CD4-positive, alpha-beta T cell (primary cell): ENCODE measurements at regions not wholly inside any gene's neighbourhood (a gene's known extent, or its start where the extent isn't known, plus 50 kb on each side); places are given as distances from the start of the nearest gene placed in this dataset.

Experiments
- ATAC-seq: fragments of 200-7000 bp; cut with Tn5 transposase; one replicate; pipeline ENCODE4 v1.10.0; 2022; ENCODE audit warnings: mild to moderate bottlenecking; ENCODE audit not compliant: poor library complexity
- CTCF ChIA-PET: fragments of 350-600 bp; sonication (Branson Sonifier 250); formaldehyde crosslinking; loops from one replicate; lab custom pipeline; 2021; ENCODE audit warnings: antibody characterized with exemption, inconsistent platforms; lab: Charles Lee
- POLR2A ChIA-PET: fragments of 350-600 bp; sonication (Branson Sonifier 250); formaldehyde crosslinking; loops from one replicate; lab custom pipeline; 2021; ENCODE audit warnings: antibody characterized with exemption, inconsistent platforms; lab: Charles Lee
- DNase-seq, 14 experiments: peaks; one replicate each; pipeline ENCODE4 v3.0.0-alpha.2; 2013 to 2020; ENCODE audit warnings: mixed read lengths in 2 of 14
- H3K27ac ChIP-seq, 2 donors: one replicate each; pipeline versions ENCODE4 v1.5.1 to v1.7.0; 2013; ENCODE audit warnings: low read length in 2 of 2, low read depth in 1 of 2, mild to moderate bottlenecking in 1 of 2
- H3K27me3 ChIP-seq, 2 experiments: 1 replicate in 1 of 2; 2 replicates in 1 of 2; pipeline versions ENCODE4 v1.6.1 to v1.7.0; 2013; ENCODE audit warnings: low read length in 2 of 2, control low read depth in 1 of 2, mild to moderate bottlenecking in 1 of 2, moderate library complexity in 1 of 2; ENCODE audit not compliant: insufficient read depth in 2 of 2, control insufficient read depth in 1 of 2
- H3K36me3 ChIP-seq: one replicate; pipeline ENCODE4 v1.6.1; 2013; ENCODE audit warnings: low read length, control low read depth; ENCODE audit not compliant: insufficient read depth
- H3K4me1 ChIP-seq: one replicate; pipeline ENCODE4 v1.6.1; 2013; ENCODE audit warnings: low read length, control low read depth; ENCODE audit not compliant: insufficient read depth
- H3K4me3 ChIP-seq: one replicate; pipeline ENCODE4 v1.5.1; 2013; ENCODE audit warnings: mild to moderate bottlenecking, low read length, moderate library complexity
- H3K9me3 ChIP-seq, 2 experiments: 1 replicate in 1 of 2; 2 replicates in 1 of 2; pipeline versions ENCODE4 v1.6.1 to v1.7.0; 2013; ENCODE audit warnings: low read length in 2 of 2, mild to moderate bottlenecking in 2 of 2, control low read depth in 1 of 2, moderate library complexity in 1 of 2; ENCODE audit not compliant: control insufficient read depth in 1 of 2, insufficient read depth in 1 of 2
- H3K27ac Mint-ChIP-seq: one replicate; pipeline ENCODE4 v1.8.0; 2020; ENCODE audit warnings: mixed read lengths
- H3K27me3 Mint-ChIP-seq: one replicate; pipeline ENCODE4 v1.8.0; 2021; ENCODE audit warnings: mixed read lengths
- H3K36me3 Mint-ChIP-seq: one replicate; pipeline ENCODE4 v1.8.0; 2021; ENCODE audit warnings: low read depth, mixed read lengths
- H3K4me1 Mint-ChIP-seq: one replicate; pipeline ENCODE4 v1.8.0; 2021; ENCODE audit warnings: low read depth, mixed read lengths
- H3K4me3 Mint-ChIP-seq: one replicate; pipeline ENCODE4 v1.8.0; 2020; ENCODE audit warnings: mild to moderate bottlenecking, mixed read lengths
- H3K9me3 Mint-ChIP-seq: one replicate; pipeline ENCODE4 v1.8.0; 2020; ENCODE audit warnings: mixed read lengths
- intact Hi-C, 2 experiments: fragments of 100-400 bp; cut with DNase I in 1 of 2; cut with micrococcal nuclease in 1 of 2; formaldehyde crosslinking; loops; one replicate each; pipeline versions ENCODE4 v1.15.1 to v1.9.0; 2023 to 2025; cut with DNase I, micrococcal nuclease
- TF ChIP-seq, protein P1 (sequence below): fragments of 200-600 bp; IDR thresholded peaks from one replicate; pipeline ENCODE4 v1.8.0; 2022; ENCODE audit warnings: antibody characterized with exemption, mild to moderate bottlenecking

DNA sequence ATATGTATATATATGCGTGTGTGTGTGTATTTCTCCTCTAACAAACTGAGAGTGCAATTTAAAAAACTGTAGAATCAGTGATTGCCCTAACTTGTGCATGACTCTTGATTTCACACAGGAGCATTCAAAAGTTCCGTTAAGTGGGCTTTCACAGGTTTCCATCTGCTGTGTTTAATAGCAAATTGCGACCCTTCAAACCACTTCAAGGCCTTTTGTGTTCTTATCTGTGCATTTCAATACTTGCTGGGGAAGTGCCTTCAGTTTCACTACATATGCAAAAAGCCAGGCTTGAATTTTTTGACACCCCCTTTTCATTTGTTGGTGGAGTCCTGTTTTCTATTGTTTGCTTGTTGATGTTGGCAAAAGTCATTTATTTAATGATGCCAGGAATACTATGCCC is 158.0 kb downstream of the TM9SF2 start:
- no peak for ATAC-seq
- Histone ChIP-seq H3K36me3 (no peaks in the 10 kb centered on the region), H3K27me3 (no peaks in the 10 kb centered on the region), H3K4me1 (peaks cover 37% of the 10 kb centered on the region), H3K4me3 (peak overlapping the region; percentile 58), H3K9me3 (no peaks in the 10 kb centered on the region), H3K27ac (peak overlapping the region in 1 of 2 donors; percentile 85)
- TF ChIP-seq, protein P1, sequence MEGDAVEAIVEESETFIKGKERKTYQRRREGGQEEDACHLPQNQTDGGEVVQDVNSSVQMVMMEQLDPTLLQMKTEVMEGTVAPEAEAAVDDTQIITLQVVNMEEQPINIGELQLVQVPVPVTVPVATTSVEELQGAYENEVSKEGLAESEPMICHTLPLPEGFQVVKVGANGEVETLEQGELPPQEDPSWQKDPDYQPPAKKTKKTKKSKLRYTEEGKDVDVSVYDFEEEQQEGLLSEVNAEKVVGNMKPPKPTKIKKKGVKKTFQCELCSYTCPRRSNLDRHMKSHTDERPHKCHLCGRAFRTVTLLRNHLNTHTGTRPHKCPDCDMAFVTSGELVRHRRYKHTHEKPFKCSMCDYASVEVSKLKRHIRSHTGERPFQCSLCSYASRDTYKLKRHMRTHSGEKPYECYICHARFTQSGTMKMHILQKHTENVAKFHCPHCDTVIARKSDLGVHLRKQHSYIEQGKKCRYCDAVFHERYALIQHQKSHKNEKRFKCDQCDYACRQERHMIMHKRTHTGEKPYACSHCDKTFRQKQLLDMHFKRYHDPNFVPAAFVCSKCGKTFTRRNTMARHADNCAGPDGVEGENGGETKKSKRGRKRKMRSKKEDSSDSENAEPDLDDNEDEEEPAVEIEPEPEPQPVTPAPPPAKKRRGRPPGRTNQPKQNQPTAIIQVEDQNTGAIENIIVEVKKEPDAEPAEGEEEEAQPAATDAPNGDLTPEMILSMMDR = no peak
- H3K9me3 Mint-ChIP-seq = no peaks in the 10 kb centered on the region
- H3K27me3 Mint-ChIP-seq = no peaks in the 10 kb centered on the region
- DNase-seq = peak in 1 of 14 experiments; percentile 13
- CTCF ChIA-PET = interaction anchor here (1.0 to 1.8 kb wide), 2 partner anchors 53 to 914 kb away, joined by 3 to 4 read pairs; no protein-coding TSS in a partner anchor
- H3K4me3 Mint-ChIP-seq = peak overlapping the region; percentile 76
- peaks cover 48% of the 10 kb centered on the region for H3K4me1 Mint-ChIP-seq
- POLR2A ChIA-PET = interaction anchor here (1.0 to 3.4 kb wide), 3 partner anchors 53 to 159 kb away, joined by 4 to 40 read pairs (median 29); partner anchors contain the start of gene CLYBL
- intact Hi-C loops = loop anchor here (2.0 to 10.0 kb wide), 8 partner anchors 52 to 1443 kb away; partner anchors contain the start of genes CLYBL (in 1 of the 2), GGACT (in 1 of the 2) and PCCA (in 1 of the 2)
- peak overlapping the region; percentile 97 for H3K27ac Mint-ChIP-seq
- H3K36me3 Mint-ChIP-seq = no peaks in the 10 kb centered on the region

DNA sequence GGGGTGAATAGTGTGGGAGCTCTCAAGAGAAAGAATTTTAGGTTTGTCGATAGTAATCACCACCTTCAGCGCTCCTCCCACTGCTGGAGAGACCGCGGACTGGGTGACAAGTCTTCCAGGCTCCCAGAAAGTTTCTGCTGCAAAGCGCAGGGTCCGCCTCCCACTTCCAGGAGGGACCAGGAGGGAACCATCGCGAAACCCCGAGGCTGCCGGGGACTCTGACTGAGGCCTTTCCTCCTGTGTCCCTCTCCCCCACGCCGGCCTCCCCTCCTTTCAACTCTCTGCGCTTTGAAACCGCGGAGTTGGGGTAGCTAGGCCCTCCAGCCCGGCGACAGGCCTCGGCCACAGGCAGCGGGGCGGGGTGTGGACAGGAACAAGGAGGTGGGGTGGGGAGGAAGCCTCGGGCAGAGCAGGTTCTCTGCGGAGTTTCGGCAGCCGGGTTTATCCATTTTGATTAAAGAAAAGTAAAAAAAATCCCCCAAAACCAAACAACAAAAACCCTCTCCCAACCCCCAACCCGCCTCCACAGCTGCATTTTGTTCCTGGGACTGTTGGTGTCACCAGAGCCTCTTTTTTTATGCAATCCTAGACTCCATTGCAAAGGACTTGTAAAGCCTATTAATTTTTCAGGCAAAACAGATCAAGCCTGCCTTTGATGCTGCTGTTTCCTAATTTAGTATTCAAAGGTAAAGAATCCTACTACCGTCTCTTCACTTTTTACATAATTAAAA is 157.2 kb downstream of the TM9SF2 start:
- peaks cover 48% of the 10 kb centered on the region for H3K4me1 Mint-ChIP-seq

DNA sequence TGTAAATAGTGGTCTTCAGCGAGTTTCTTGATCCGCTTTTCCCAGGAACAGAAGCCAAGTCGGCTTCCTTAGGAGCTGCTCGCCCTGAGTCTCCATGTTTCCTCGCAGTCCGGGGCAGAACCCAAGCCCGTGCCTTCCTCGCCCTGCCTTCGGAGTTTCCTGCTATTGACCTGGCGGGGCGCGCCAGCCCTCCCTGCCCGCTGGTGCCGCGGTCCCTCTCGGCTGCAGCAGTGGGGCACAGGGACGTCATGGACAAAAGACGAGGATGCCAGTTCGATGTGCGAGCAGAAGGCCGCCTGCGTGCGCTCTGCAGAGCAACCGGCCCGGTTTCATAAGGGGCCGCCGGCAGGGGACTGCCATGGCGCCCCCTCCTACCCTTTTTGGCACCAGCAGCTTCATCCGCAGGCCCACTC is 156.6 kb downstream of the TM9SF2 start:
- Mint-ChIP-seq H3K27ac (peak overlapping the region; percentile 97), H3K4me3 (peak overlapping the region; percentile 76), H3K27me3 (no peaks in the 10 kb centered on the region), H3K9me3 (no peaks in the 10 kb centered on the region), H3K4me1 (peaks cover 48% of the 10 kb centered on the region), H3K36me3 (no peaks in the 10 kb centered on the region)
- no peaks in the 10 kb centered on the region for H3K36me3 ChIP-seq
- no peaks in the 10 kb centered on the region for H3K9me3 ChIP-seq
- H3K4me3 ChIP-seq = peak overlapping the region; percentile 58
- intact Hi-C loops = loop anchor here (2.0 to 10.0 kb wide), 10 partner anchors 51 to 1444 kb away; partner anchors contain the start of genes CLYBL (in 2 of the 2), GGACT (in 1 of the 2) and PCCA (in 1 of the 2)
- H3K27me3 ChIP-seq = no peaks in the 10 kb centered on the region
- TF ChIP-seq, protein P1 = no peak
- POLR2A ChIA-PET = interaction anchor here (0.6 to 3.4 kb wide), 21 partner anchors 12 to 1017 kb away, joined by 3 to 40 read pairs (median 5); partner anchors contain the start of genes CLYBL, GGACT, TMTC4 and ZIC5
- H3K27ac ChIP-seq = peak overlapping the region; percentile 84 to 85
- DNase-seq (peak in 10 of 14 experiments; percentile 22 to 64 (median 35)), ATAC-seq (peak; percentile 7)
- CTCF ChIA-PET = interaction anchor here (1.1 to 4.9 kb wide), 7 partner anchors 13 to 931 kb away, joined by 3 to 28 read pairs (median 7); partner anchors contain the start of gene GGACT
- peaks cover 37% of the 10 kb centered on the region for H3K4me1 ChIP-seq

More for the DNA sequence above, 157.2 kb downstream of the TM9SF2 start:
- no peaks in the 10 kb centered on the region for H3K36me3 ChIP-seq
- H3K27me3 ChIP-seq = no peaks in the 10 kb centered on the region
- H3K36me3 Mint-ChIP-seq = no peaks in the 10 kb centered on the region
- peak overlapping the region; percentile 76 for H3K4me3 Mint-ChIP-seq
- CTCF ChIA-PET = interaction anchor here (0.5 to 4.9 kb wide), 6 partner anchors 53 to 915 kb away, joined by 3 to 28 read pairs (median 4); no protein-coding TSS in a partner anchor
- ATAC-seq = peak; percentile 40
- TF ChIP-seq, protein P1 = peak; percentile 50
- no peaks in the 10 kb centered on the region for H3K9me3 ChIP-seq
- peaks cover 37% of the 10 kb centered on the region for H3K4me1 ChIP-seq
- H3K27ac Mint-ChIP-seq = peak overlapping the region; percentile 97
- H3K27me3 Mint-ChIP-seq = no peaks in the 10 kb centered on the region
- POLR2A ChIA-PET = interaction anchor here (0.6 to 3.4 kb wide), 20 partner anchors 11 to 1016 kb away, joined by 3 to 40 read pairs (median 5); partner anchors contain the start of genes CLYBL, GGACT, TMTC4 and ZIC5
- H3K27ac ChIP-seq = peak overlapping the region; percentile 84 to 85
- DNase-seq = peak; percentile 39 to 85 (median 56)
- intact Hi-C loops = loop anchor here (2.0 to 10.0 kb wide), 8 partner anchors 51 to 1444 kb away; partner anchors contain the start of genes CLYBL (in 1 of the 2), GGACT (in 1 of the 2) and PCCA (in 1 of the 2)
- peak overlapping the region; percentile 58 for H3K4me3 ChIP-seq
- H3K9me3 Mint-ChIP-seq = no peaks in the 10 kb centered on the region
